Endothelial cell of umbilical vein (primary cell): ENCODE measurements at regions not wholly inside any gene's neighbourhood (a gene's known extent, or its start where the extent isn't known, plus 50 kb on each side); places are given as distances from the start of the nearest gene placed in this dataset.
A peak's percentile ranks its signal among the peaks of the same experiment; 100 is the strongest.

Experiments used
- BruUV-seq: library from RNA; stranded (reverse); fragments of 400-500 nt; replicated peaks from 2 replicates; lab custom pipeline; 2021; lab: Mats Ljungman, UMichigan
- CTCF ChIA-PET: fragments of 300-600, 350-600 bp; sonication (Branson Sonifier 250); formaldehyde crosslinking; loops from one replicate; lab custom pipeline; 2021; ENCODE audit warnings: antibody characterized with exemption, inconsistent platforms; lab: Charles Lee
- POLR2A ChIA-PET: fragments of 300-600, 350-600 bp; sonication (Branson Sonifier 250); formaldehyde crosslinking; loops from one replicate; lab custom pipeline; 2021; ENCODE audit warnings: antibody characterized with exemption, inconsistent platforms; lab: Charles Lee
- DNase-seq: peaks from one replicate; pipeline ENCODE4 v3.0.0-alpha.2; 2011; ENCODE audit warnings: low read depth, low spot score
- FAIRE-seq: peaks from 2 replicates; lab custom pipeline; 2011; peaks lifted over from hg19 to GRCh38; lab: Jason Lieb, UNC
- H2AFZ ChIP-seq: 2 replicates; pipeline ENCODE4 v1.6.0; 2012; ENCODE audit warnings: low read depth, low read length, control low read depth, inconsistent platforms
- H3K27ac ChIP-seq: 2 replicates; pipeline ENCODE4 v1.5.1; 2011; ENCODE audit warnings: low read depth, mild to moderate bottlenecking, control low read depth, low read length, moderate library complexity; ENCODE audit not compliant: insufficient read depth
- H3K27me3 ChIP-seq, 2 experiments: 2 replicates each; pipeline versions ENCODE4 v1.6.0 to v1.6.1; 2011; ENCODE audit warnings: low read length in 2 of 2, mixed read lengths in 1 of 2; ENCODE audit not compliant: control insufficient read depth in 2 of 2, insufficient read depth in 2 of 2
- H3K36me3 ChIP-seq, 2 experiments: 2 replicates in 1 of 2; 3 replicates in 1 of 2; pipeline ENCODE4 v1.5.1; 2011; ENCODE audit warnings: low read length in 2 of 2, mild to moderate bottlenecking in 1 of 2, moderate library complexity in 1 of 2; ENCODE audit not compliant: control insufficient read depth in 2 of 2, insufficient read depth in 2 of 2; ENCODE audit errors: extremely low read depth in 1 of 2
- H3K4me1 ChIP-seq: 3 replicates; pipeline ENCODE4 v1.5.1; 2011; ENCODE audit warnings: mild to moderate bottlenecking, low read length; ENCODE audit not compliant: control insufficient read depth, insufficient read depth; ENCODE audit errors: extremely low read depth
- H3K4me2 ChIP-seq: 2 replicates; pipeline ENCODE4 v1.6.1; 2011; ENCODE audit warnings: low read length, control low read depth, mixed read lengths; ENCODE audit not compliant: insufficient read depth
- H3K4me3 ChIP-seq, 3 experiments: fragments of 200-600 bp in 1 of 3; sonication (generic), shearing (Covaris generic) in 1 of 3; replicated peaks in 1 of 3; 2 replicates each; pipeline ENCODE4 v1.5.1; 2011 to 2016; ENCODE audit warnings: control low read depth in 3 of 3, low read length in 3 of 3, mild to moderate bottlenecking in 2 of 3, inconsistent platforms in 1 of 3, low read depth in 1 of 3, moderate library complexity in 1 of 3; ENCODE audit not compliant: insufficient read depth in 1 of 3
- H3K79me2 ChIP-seq: 2 replicates; pipeline ENCODE4 v1.6.0; 2012; ENCODE audit warnings: low read length, inconsistent platforms; ENCODE audit not compliant: control insufficient read depth, insufficient read depth
- H3K9ac ChIP-seq: replicated peaks from 2 replicates; pipeline ENCODE3; 2011; ENCODE audit warnings: low read length, control low read depth; ENCODE audit not compliant: insufficient read depth; ENCODE audit errors: extremely low read depth
- H3K9me1 ChIP-seq: replicated peaks from 3 replicates; pipeline ENCODE4 v1.6.0; 2011; ENCODE audit warnings: mild to moderate bottlenecking, low read length; ENCODE audit not compliant: control insufficient read depth, insufficient read depth; ENCODE audit errors: extremely low read depth
- H3K9me3 ChIP-seq: replicated peaks from 2 replicates; pipeline ENCODE4 v1.5.1; 2012; ENCODE audit warnings: low read length, inconsistent platforms; ENCODE audit not compliant: control insufficient read depth, insufficient read depth
- H4K20me1 ChIP-seq: replicated peaks from 2 replicates; pipeline ENCODE3; 2011; ENCODE audit warnings: mild to moderate bottlenecking, low read length; ENCODE audit not compliant: control insufficient read depth, insufficient read depth; ENCODE audit errors: extremely low read depth
- EZH2 ChIP-seq: IDR thresholded peaks from 2 replicates; pipeline ENCODE4 v1.6.1; 2012; ENCODE audit warnings: borderline replicate concordance, low read depth, mild to moderate bottlenecking, moderate library complexity, low read length, inconsistent platforms; ENCODE audit not compliant: severe bottlenecking
- FOS ChIP-seq: IDR thresholded peaks from 2 replicates; pipeline ENCODE4 v1.6.1; 2011; ENCODE audit warnings: mild to moderate bottlenecking, low read length, moderate library complexity, borderline replicate concordance; ENCODE audit not compliant: insufficient read depth
- GATA2 ChIP-seq: IDR thresholded peaks from 2 replicates; pipeline ENCODE4 v1.7.0; 2011; ENCODE audit warnings: low read depth, mild to moderate bottlenecking, moderate library complexity, mixed read lengths, low read length; ENCODE audit not compliant: insufficient read length, insufficient read depth
- JUN ChIP-seq: IDR thresholded peaks from 2 replicates; pipeline ENCODE4 v1.6.1; 2011; ENCODE audit warnings: borderline replicate concordance, low read depth; ENCODE audit not compliant: insufficient read length, insufficient read depth
- MYC ChIP-seq: IDR thresholded peaks from one replicate; pipeline ENCODE4 v1.6.1; 2011; ENCODE audit warnings: mild to moderate bottlenecking, low read depth, low read length
- POLR2A ChIP-seq: IDR thresholded peaks from 2 replicates; pipeline ENCODE4 v1.6.1; 2012; ENCODE audit warnings: low read depth, mild to moderate bottlenecking, control low read depth, low read length
- POLR2AphosphoS5 ChIP-seq: IDR thresholded peaks from 2 replicates; pipeline ENCODE4 v1.6.1; 2012; ENCODE audit warnings: low read depth, mild to moderate bottlenecking, control low read depth, low read length, moderate library complexity; ENCODE audit not compliant: insufficient read depth
- dilution Hi-C: fragments of 300-500 bp; cut with MboI; formaldehyde crosslinking; loops from one replicate; pipeline ENCODE4 v1.15.0; 2019; ENCODE audit warnings: low sequenced_read_pairs; ENCODE audit not compliant: extremely low pct_ligation_motif_present
- intact Hi-C: fragments of 100-400 bp; cut with micrococcal nuclease; formaldehyde crosslinking; loops from one replicate; pipeline ENCODE4 v1.10.0; 2022
- TF ChIP-seq, protein P1 (sequence below), 2 donors: IDR thresholded peaks; 1 replicate in 1 of 2; 2 replicates in 1 of 2; pipeline ENCODE4 v1.5.1; 2011; ENCODE audit warnings: low read length in 2 of 2, mild to moderate bottlenecking in 2 of 2, moderate library complexity in 2 of 2, control low read depth in 1 of 2, inconsistent platforms in 1 of 2, low read depth in 1 of 2; ENCODE audit not compliant: insufficient read depth in 1 of 2; ENCODE audit errors: extremely low read depth in 1 of 2
- TF ChIP-seq, protein P2 (sequence below): IDR thresholded peaks from 2 replicates; pipeline ENCODE4 v1.6.1; 2011; ENCODE audit not compliant: insufficient read depth, insufficient read length

DNA sequence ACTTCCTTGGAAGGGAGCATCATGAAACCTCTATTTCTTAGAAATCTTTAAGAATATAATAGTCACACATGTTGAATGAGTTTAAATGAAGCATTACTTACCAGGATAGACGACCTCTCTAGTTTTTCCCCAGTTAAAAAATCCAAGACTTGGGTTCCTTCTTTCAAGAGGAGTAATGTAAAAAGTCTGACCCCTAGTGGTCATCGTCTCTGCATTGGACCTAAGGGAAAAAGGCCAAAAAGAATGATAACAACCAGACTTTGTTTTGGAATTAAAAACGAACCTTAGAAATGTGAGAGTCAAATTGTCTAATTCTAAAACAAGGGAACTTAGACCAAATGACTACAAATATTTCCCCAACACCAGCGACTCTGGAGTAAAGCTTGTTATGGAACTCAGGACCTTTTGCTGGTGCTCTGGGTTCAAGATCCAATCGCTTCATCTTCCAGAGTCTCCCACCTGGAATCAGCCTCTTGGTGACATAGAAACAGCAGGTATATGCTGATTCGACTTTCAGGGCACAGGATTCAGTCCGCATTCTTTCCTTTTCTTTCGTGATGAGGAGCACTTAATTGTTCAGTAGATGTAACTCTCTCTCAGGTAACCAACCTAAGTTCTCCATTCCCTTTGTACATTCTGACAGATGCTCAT lies 214.8 kb upstream of the TPRG1 start:
- TF ChIP-seq EZH2 = no peak
- TF ChIP-seq, protein P1, sequence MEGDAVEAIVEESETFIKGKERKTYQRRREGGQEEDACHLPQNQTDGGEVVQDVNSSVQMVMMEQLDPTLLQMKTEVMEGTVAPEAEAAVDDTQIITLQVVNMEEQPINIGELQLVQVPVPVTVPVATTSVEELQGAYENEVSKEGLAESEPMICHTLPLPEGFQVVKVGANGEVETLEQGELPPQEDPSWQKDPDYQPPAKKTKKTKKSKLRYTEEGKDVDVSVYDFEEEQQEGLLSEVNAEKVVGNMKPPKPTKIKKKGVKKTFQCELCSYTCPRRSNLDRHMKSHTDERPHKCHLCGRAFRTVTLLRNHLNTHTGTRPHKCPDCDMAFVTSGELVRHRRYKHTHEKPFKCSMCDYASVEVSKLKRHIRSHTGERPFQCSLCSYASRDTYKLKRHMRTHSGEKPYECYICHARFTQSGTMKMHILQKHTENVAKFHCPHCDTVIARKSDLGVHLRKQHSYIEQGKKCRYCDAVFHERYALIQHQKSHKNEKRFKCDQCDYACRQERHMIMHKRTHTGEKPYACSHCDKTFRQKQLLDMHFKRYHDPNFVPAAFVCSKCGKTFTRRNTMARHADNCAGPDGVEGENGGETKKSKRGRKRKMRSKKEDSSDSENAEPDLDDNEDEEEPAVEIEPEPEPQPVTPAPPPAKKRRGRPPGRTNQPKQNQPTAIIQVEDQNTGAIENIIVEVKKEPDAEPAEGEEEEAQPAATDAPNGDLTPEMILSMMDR (IDR thresholded peaks at IDR 0.05; ENCODE audit: extremely low read depth in 1 of 2, insufficient read depth in 1 of 2, low read depth in 1 of 2, low read length in 2 of 2) = peak; percentile 63 to 64
- ChIA-PET CTCF (interaction anchor here (1.0 to 8.7 kb wide), 6 partner anchors 84 to 1218 kb away, joined by 3 to 466 read pairs (median 8); partner anchors contain the start of gene BCL6), POLR2A (interaction anchor here (0.6 kb wide), 1 partner anchor 23 kb away, joined by 9 read pairs; no protein-coding TSS in a partner anchor)
- H3K4me2 ChIP-seq = no peak overlapping the region
- no peaks in the 10 kb centered on the region for H4K20me1 ChIP-seq
- H2AFZ ChIP-seq = no peak overlapping the region
- H3K9me3 ChIP-seq = no peaks in the 10 kb centered on the region
- dilution Hi-C loops = no loop called here
- H3K4me3 ChIP-seq = no peak overlapping the region
- DNase-seq = peak; percentile 61
- intact Hi-C loops = loop anchor here (1.0 to 5.0 kb wide), 3 partner anchors 84 to 970 kb away; no protein-coding TSS in a partner anchor
- no peaks in the 10 kb centered on the region for H3K4me1 ChIP-seq
- H3K79me2 ChIP-seq = no peaks in the 10 kb centered on the region
- no peaks in the 10 kb centered on the region for H3K9me1 ChIP-seq
- H3K27me3 ChIP-seq = no peaks in the 10 kb centered on the region
- no peak overlapping the region for H3K9ac ChIP-seq
- H3K36me3 ChIP-seq = no peaks in the 10 kb centered on the region
- FAIRE-seq = peak; percentile 40
- no TSS peak for BruUV-seq
- H3K27ac ChIP-seq = no peak overlapping the region

DNA sequence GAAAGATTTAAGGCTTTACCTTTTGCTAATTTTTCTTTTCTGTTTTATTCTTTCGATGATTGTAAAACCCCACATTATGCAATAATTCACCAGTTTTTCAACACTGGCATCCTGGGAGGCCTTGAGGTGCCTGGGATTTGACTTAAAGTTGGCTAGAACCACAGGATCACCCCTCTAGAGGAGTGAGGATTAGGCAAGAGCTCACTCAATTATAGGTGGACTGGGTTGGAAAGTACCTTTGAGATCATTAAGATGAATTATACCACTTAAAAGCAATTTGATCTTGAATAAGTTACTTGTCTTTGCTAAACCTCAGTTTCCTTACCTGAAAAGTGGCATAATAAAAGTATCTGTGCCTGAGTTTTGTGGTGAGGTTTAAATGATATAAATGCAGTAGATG lies 212.8 kb upstream of the TPRG1 start:
- intact Hi-C loops = loop anchor here (5.0 kb wide), 1 partner anchor 972 kb away; no protein-coding TSS in a partner anchor
- H3K4me1 ChIP-seq = no peaks in the 10 kb centered on the region
- H4K20me1 ChIP-seq = no peaks in the 10 kb centered on the region
- no peak overlapping the region for H2AFZ ChIP-seq
- TF ChIP-seq POLR2AphosphoS5 = no peak
- TF ChIP-seq, protein P1 (IDR thresholded peaks at IDR 0.05; ENCODE audit: extremely low read depth in 1 of 2, insufficient read depth in 1 of 2, low read depth in 1 of 2, low read length in 2 of 2) = no peak
- TF ChIP-seq, protein P2, sequence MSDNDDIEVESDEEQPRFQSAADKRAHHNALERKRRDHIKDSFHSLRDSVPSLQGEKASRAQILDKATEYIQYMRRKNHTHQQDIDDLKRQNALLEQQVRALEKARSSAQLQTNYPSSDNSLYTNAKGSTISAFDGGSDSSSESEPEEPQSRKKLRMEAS = no peak
- TF ChIP-seq MYC = no peak
- no peak for TF ChIP-seq JUN
- no peak for TF ChIP-seq POLR2A
- TF ChIP-seq GATA2 = no peak
- TF ChIP-seq FOS = no peak
- no peak overlapping the region for H3K27ac ChIP-seq
- no peak overlapping the region for H3K4me2 ChIP-seq
- H3K4me3 ChIP-seq = no peak overlapping the region
- H3K9ac ChIP-seq = no peak overlapping the region
- FAIRE-seq (no peak), DNase-seq (no peak)
- no peaks in the 10 kb centered on the region for H3K79me2 ChIP-seq
- peaks cover 0 to 4% of the 10 kb centered on the region in 2 experiments for H3K27me3 ChIP-seq
- H3K36me3 ChIP-seq = no peaks in the 10 kb centered on the region
- no peaks in the 10 kb centered on the region for H3K9me3 ChIP-seq
- CTCF ChIA-PET = interaction anchor here (2.6 to 3.4 kb wide), 3 partner anchors 1212 to 1221 kb away, joined by 10 to 22 read pairs (median 10); no protein-coding TSS in a partner anchor
- BruUV-seq = no TSS peak
- dilution Hi-C loops = no loop called here
- no peaks in the 10 kb centered on the region for H3K9me1 ChIP-seq
- POLR2A ChIA-PET = no interaction called here
